NCI-H510A treated with DMSO at 0.1 percent for 48 hours (cell line): ENCODE measurements at regions not wholly inside any gene's neighbourhood (a gene's known extent, or its start where the extent isn't known, plus 50 kb on each side); places are given as distances from the start of the nearest gene placed in this dataset.
"Not testable (repeated sequence)": the region's sequence is repeated elsewhere in the genome, so short reads cannot be mapped to it uniquely, and the experiment has no call there.

Source experiments
- DNase-seq: peaks from one replicate; lab custom pipeline; 2025; lab: John Stamatoyannopoulos, UW

DNA sequence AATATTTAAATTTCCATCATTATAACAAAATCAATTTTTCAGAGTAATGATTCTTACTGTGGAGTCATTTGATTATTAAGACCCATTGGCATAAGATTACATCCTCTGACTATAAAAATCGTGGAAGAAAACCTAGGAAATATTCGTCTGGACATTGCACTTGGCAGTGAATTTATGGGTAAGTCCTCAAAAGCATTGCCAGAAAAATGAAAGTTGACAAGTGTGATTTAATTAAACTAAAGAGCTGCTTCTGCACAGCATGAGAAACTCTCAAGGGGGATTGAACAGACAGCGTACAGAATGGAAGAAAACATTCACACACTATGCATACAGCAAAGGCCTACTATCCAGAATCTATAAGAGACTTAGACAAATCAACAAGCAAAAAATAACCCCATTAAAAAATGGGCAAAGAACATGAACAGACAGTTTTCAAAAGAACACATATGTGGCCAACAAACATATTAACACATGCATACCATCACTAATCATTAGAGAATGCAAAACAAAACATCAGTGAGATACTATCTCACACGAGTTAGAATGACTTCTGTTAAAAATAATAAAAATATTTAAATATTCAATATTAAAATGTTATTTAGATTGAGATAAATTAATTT is 111.4 kb downstream of the CCDC74A start:
- DNase-seq = not testable (repeated sequence)

DNA sequence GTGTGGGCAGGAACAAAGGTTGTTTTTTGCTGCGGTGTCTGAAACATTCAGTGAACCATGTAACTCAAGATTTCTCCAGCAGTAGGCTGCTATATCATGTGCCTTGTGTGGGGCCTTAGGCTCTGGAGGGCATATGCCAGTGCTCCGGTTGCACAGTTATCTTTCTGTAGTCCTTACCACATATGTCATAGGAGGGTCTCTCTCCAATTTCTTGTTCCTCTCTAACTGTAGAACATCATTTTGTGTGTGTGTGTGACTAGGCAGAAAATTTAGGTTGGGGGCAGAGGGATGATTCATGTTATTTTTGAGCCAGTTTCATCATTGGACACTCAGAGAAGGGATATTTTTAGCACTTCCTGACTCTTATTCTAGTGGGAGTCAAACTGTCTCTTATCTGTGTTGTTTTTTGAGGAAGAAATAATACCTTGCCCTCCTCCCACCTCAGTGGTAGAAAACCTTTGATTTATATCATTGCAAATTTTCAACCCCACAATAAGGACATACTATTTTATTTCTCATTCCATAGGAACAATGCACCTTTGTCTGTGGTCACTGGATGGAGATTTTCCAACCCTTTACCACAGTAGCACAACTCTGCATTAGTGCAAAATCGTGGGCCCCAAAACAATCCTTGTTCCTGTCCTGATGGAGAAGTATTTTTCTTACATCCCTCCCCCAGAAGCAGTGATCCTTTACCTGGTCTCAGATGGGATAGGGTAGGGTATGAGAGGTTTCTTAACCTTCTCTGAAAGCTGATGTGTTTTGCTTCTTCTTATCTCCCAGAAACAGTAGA is 113.9 kb downstream of the CCDC74A start:
- DNase-seq = no peak

GRCh38 chr2:131643180-131643579 is 115.5 kb downstream of the CCDC74A start:
- DNase-seq = not testable (repeated sequence)

DNA sequence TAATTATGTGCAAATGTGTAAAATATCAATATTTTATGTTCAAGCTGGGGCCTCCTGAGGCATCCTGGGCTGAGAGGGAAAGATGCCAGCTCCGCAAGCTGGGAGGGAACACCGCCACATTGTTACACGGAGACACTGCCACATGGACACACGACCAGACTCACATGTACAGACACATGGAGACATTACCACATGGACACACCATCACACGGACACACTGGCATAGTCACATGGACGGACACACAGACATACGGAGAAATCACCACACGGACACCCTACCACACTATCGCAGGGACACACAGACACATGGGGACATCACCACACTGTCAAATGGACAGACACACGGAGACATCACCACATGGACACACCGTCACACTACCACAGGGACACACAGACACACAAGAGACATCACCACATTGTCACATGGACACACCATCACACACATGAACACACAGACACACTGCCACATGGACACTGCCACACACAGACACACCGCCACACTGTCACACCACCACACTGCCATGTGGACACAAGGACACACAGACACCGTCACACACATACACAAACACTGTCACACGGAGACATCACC is 117.6 kb downstream of the CCDC74A start:
- DNase-seq = no peak

DNA sequence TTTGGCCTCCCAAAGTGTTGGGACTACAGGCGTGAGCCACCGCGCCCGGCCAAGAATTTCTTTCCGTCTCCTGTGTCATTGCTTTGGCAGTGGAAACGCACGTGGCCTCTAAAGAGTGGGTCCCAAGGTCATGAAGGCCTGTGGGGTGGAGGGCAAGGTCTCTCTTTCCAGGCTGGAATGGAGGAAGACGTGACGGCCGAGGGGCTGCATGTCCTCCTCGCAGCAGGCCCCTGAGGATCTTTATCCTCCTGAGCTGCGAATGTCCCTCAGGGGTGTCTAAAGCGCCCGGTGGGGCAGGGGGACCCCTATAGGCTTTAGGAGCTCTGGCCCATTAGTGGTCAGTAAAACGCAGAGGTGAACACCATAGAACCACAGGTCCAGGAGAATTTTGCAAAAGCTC is 118.5 kb downstream of the CCDC74A start:
- not testable (repeated sequence) for DNase-seq

GRCh38 chr2:131646669-131647297 is 119.1 kb downstream of the CCDC74A start:
- no peak for DNase-seq

DNA sequence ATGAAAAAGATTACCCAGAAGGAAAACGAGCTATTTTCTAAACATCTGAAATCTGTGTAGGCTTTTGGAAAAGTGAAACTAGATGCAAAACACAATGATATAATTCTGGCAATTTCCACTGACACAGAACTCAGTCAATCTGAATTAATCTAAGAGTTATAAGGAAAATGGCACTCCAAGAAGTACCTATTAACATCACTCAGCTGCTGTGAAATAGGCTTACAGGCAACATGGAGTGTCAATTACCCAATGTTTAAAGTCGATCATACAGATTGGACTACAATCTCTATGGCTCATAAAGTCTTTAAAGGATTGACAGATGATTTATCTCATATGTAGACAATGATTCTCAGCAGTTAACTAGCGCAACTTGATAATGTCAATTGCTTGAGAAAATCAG is 120.9 kb downstream of the CCDC74A start:
- DNase-seq = not testable (repeated sequence)

GRCh38 chr2:131652246-131652645 is 124.6 kb downstream of the CCDC74A start:
- not testable (repeated sequence) for DNase-seq

- DNase-seq = not testable (repeated sequence)
Measured at GRCh38 chr2:131654107-131654506, 126.4 kb downstream of the CCDC74A start.

- no peak for DNase-seq
Measured at GRCh38 chr2:131656816-131657633, 129.3 kb downstream of the CCDC74A start.

DNA sequence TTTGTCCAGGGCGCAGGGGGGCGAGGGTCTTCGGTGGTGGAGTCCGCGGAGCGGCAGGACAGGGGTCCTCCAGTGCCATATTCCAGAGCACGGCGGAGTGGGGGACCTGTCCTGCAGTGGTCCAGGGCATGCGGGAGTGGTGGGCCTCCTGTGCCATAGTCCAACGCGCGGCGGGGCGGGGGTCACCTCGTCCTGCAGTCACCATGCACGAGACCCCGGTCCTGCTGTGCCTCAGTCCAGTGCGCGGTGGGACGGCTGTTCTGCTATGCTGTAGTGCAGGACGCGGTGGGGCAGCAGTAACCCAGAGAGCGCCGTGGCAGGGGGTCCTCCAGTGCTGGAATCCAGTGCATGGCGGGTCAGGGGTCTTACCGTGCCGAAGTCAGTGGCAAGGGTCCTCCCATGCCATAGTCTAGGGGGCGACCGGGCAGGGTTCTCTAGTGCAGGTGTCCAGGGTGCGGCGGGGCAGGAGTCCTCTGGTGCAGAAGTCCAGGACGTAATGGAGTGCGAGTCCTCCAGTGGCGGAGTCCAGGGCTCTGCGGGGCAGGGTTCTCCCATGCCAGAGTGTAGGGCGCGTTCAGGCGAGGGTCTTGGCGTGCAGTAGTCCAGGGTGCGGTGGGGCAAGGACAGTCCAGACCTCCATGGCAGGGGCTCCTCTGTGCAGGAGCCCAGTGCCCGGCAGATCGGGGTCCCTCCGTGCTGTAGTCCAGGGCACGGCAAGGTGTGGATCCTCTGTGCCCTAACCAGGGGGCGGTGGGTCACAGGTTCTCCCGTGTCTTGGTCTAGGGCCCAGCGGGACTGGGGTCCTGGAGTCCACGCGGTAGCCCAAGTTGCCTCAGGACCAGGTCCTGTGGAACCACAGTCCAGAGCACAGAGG is 130.4 kb downstream of the CCDC74A start:
- no peak for DNase-seq

GRCh38 chr2:131658769-131659131 is 131.1 kb downstream of the CCDC74A start:
- DNase-seq = no peak

DNA sequence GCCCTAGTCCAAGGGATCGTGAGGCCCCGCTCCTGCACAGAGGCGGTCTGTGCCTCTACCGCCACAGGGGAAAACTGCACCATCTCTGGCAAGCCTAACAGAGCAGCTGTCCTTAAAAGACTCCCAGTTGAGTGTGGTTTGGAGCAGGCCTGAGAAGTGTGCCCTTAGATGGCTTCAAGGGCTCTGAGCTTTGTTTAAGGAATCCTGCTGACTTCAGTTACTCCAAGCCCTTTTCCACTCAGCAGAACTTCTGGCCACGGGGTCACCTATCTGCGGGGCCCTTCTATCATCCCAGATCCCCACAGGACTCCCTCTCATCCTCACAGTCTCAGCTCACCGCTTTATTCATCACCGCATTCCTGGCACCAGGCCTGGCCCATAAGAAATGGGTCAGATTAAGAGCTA is 131.5 kb downstream of the CCDC74A start:
- no peak for DNase-seq

DNA sequence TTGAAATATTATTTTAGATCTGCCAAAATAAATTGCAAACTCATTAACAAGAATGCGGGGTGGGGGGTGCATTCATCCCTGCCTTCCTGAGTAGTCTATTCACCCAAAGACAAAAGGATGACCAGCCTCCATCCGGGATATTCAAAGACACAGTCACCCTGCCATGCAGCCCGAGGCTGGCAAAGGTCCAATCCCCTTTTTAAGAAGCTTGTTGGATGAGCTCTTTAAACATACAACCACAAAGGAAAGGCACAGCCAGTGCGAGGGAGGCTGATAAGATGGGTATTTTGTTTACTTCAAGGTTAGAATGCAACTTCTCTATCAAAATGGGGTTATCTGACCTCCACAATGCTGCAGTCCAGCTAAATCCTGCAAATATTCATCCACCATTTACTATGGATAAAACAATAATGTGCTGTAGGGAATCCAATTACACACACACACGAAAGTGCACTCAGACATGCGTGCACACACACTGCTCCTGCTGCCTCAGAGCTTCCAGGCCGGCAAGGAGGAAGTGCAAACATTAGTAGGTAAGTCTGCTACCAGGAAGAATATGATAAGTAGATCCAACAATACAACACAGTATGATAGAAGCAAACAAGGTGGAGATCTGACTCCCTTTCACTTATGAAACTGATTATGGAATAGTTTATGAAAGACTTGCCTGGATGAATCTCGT is 133.6 kb downstream of the CCDC74A start:
- DNase-seq = peak; percentile 79

DNA sequence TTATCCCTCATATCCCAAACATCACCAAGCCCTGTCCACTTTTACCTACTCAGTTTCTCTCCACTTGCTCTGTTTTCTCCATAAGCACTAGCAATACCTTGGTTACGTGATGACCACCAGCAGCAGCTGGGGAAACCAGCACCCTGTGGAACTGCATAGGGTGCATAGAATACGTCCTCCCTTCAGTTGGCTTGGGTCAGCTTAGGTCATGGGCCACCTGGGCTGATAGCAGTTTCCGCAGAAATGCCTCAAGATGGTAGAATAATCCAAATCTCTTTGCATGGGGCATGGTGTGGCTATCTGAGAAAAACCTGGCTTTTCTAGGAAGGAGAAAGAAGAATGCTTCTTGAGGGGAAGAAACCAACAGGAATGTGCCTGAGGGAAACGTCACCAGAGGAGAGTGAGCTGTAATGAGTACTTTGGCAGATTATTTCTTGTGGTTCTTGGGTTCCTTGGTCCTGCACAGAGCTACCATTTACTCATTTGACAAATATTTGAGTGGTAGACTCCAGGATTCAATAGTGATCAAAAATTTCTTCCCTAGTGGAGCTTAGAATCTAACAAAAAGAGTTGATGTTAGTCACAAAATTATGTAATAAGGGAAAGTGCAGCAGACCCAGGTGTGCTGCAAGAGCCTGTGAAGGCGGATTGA is 134.3 kb downstream of the CCDC74A start:
- not testable (repeated sequence) for DNase-seq

GRCh38 chr2:131663501-131663900 is 135.8 kb downstream of the CCDC74A start:
- DNase-seq = peak; percentile 13

DNA sequence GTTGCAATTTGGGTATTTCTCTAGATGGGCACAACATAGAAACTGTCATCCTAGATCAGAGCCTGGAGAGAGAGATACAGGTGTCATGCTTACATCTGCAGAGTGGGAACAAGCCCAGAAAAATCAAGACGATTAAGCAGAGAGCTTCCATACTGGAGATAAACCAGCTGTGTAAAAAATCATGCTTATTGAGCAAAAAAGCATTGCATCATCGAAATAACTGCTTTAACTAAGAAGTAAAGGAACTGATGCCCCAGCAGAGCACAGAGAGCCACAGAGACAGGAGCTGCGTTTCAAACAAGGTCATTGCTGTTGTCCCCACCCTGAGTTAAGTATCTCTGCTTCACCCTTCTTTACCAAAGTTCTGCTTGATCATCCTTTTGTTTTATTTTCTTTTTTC is 138.0 kb downstream of the CCDC74A start:
- DNase-seq = not testable (repeated sequence)

DNA sequence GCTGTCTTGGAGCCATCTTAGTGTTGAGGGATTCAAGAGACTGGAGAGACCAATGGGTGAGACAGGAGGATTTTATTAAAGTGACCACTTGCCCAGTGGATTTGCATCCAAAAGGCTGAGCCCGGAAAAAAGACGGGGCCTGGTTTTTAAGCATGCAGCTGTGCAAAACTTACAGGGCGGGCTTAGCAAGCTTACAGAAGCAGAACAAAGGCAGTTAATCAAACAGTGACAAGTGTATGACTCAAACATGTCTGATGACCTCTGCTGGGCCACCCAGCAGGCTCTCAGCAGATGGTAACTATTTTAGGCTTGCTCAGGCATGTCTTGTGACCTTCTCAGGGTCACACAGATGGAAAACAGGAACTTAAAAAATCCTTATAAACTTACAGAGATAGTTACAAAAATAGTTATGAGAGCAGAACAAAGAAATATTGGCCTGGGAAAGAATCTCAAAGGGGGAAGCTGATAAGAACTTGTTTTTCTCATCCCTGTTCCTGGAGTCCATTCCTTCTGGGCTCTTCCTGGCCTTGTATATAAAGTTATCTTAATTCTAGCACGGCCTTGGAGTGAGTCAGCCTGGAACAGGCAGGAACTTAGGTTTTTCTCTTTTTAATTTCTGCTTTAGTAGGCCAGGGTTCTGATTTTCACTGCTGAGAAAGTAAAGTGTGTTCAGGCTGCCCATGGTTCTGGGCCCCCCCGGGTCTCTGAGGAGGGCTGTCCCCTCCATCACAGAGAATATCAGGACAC is 141.3 kb downstream of the CCDC74A start:
- DNase-seq = peak; percentile 43
